Islet of Langerhans (tissue), 1 donor: ENCODE measurements at regions not wholly inside any gene's neighbourhood (a gene's known extent, or its start where the extent isn't known, plus 50 kb on each side); places are given as distances from the start of the nearest gene placed in this dataset.

Experiments used
- FAIRE-seq: peaks from one replicate; lab custom pipeline; 2011; peaks lifted over from hg19 to GRCh38; lab: Jason Lieb, UNC

DNA sequence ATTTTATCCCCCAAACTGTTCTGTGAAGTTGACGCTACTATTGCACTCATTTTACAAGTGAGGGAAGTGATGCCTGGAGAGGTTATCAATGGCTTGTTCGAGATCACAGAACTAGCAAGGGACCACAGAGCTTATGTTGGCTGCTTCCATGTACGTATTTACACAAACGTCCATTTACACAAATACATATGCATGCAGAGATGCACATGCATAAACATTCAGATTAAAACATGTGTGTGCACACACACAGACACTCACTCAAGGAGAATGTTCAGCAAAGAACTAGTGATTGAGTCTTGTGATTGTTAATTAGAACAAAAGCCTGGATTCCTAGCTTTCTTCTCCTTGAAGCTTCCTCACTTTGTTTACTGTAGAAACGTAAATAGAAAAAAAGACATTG is 321.5 kb upstream of the CHD6 start:
- FAIRE-seq: no peak

DNA sequence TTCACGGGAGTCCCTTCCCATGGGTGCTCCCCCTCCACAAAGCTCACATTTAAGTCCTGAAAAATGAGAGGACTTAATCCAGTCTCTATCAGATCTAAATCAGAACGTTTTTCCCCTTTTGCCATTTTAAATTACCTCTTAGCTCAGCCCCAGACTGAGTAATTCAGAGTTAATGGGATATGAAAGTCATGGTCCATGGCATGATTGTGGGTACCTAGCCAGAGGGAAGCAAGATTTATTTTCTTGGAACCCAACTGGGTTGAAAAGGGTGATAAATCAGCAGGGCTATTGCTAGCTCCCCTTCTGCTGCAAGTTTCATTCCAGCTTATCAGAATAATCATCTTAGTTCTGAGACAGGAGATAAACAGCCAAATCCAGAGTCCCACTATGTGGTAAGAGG is 320.2 kb upstream of the CHD6 start:
- no peak for FAIRE-seq

GRCh38 chr20:41935259-41935791 is 317.1 kb upstream of the CHD6 start:
- FAIRE-seq: no peak

DNA sequence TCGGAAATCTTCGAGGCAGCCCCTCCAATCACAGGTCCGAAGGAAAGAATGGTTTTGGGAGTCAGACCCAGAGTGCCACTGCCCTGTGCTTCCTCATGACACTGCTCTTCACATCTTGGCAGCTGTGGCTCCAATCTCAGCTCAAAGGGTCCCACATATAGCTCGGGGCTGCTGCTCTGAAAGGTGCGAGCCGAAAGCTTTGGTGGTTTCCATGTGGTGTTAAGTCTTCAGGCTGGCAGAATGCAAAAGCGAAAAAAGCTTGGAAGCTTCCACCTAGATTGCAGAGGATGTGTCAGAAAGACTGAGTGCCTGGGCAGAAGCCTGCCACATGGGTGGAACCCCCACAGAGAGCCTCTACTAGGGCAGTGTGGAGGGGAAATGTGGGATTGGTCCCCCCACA is 314.3 kb upstream of the CHD6 start:
- FAIRE-seq: no peak

GRCh38 chr20:41927655-41928054 is 309.5 kb upstream of the CHD6 start:
- FAIRE-seq: no peak

DNA sequence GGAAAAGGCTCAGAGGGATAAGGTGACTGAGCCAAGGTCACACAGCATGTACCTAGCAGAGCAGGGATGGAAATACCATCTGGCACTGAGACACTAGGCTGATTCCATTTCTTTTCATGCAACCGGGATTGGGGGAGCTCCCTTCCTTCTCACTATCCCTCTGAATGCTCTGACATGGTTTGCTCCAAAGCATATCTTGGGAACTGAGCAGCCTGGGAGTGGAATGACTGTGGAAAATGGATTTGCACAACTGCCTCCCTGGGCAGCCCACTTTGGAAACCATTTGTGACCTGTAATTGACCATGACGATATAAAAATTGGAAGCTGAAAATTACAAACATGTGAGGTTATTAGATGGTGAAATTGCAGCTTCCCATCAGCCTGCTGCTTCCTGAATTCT is 309.0 kb upstream of the CHD6 start:
- no peak for FAIRE-seq

GRCh38 chr20:41925476-41925875 is 307.3 kb upstream of the CHD6 start:
- FAIRE-seq: no peak

DNA sequence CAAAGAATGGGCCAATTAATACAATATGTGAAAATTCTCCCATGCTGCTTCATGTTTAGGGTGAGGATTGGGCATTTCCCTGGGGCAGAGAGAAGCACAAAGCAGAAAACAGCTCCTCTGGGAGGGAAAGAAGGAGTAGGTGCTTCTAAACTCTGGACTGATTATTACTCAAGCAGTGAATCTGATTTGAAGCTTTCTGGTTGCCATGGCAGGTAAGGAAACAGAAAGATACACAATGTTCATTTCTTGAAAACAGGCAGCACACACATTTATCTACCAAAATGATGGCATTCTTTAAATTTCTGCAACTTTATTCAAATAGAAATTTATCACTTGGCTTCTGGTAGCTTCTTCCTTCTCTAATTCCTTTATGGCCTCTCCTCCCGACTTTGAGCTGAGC is 305.4 kb upstream of the CHD6 start:
- no peak for FAIRE-seq

GRCh38 chr20:41913146-41913545 is 295.0 kb upstream of the CHD6 start:
- no peak for FAIRE-seq

- FAIRE-seq: no peak
Observed at GRCh38 chr20:41910558-41910957, 292.4 kb upstream of the CHD6 start.

DNA sequence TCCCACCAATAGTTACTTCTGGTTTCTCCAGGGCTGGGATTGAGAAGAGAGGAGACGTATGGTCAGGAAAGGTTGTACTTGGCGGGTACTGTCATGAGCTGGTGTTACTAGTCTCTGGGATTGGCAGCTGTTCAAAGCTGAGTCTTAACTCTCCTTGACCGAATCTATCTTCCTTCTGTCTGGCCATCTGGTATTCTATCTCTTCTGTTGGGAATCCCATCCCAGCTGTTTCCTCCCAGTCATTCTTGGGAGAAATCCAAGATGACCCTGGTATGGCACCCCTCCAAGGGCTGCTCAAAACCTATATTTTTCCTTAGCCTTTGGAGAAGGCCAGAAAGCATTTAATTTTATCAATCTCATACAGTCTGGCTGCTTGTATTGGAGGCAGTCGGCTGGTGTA is 287.0 kb upstream of the CHD6 start:
- no peak for FAIRE-seq

GRCh38 chr20:41903586-41903985 is 285.4 kb upstream of the CHD6 start:
- no peak for FAIRE-seq

GRCh38 chr20:41902346-41902745 is 284.2 kb upstream of the CHD6 start:
- no peak for FAIRE-seq

- FAIRE-seq: no peak
Observed at GRCh38 chr20:41900201-41900691, 282.1 kb upstream of the CHD6 start.

DNA sequence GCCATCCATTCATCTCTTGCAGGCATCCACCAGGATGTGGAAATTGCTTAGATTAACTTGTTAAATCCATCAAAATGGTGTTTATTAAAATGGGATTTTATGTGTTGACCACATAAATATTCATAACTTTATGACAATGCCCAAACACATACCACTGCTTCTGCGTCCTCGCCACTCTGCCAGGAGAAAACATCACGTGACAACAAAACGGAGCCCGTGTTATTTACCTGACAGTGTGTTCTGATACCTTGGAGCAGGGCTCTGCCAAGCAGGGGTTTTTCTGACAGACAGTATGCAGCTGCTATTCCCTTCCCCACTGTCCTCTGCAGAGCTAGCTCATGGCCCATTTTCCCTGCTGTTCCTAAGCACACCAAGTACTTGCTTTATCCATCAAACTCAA is 279.5 kb upstream of the CHD6 start:
- FAIRE-seq: no peak

GRCh38 chr20:41895241-41896032 is 277.3 kb upstream of the CHD6 start:
- FAIRE-seq: no peak

DNA sequence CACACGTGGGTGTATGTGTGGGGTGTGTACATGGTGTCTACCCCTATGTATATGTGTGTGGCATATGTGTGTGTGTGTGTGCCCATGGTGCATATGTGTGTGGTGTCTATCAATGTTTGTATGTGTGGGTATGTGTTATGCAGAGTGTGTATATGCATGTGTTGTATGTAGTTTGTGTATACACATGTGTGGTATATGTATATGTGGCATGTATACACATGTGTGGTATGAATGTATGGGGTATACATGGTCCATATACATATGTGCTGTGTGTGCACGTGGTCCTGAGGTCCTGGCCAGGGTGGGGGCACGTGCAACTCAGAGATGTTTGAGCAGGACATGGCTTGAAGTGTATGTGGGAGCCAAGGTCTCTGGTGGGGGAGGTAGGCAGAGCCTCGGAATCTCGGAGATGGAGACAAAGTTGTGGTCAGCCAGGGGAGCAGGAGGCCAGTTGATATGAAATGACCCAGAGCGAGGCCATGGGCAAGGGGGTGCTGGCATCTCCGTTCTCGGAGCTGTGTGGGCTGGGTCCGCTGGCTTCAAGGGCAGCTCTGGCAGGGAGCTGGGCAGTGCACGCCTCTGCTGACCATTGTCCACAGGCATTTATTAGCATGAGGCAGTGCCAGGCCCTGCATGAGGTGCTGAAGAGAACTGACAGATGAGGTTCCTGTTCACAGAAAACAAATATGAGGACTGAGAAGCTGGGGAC is 276.2 kb upstream of the CHD6 start:
- no peak for FAIRE-seq

DNA sequence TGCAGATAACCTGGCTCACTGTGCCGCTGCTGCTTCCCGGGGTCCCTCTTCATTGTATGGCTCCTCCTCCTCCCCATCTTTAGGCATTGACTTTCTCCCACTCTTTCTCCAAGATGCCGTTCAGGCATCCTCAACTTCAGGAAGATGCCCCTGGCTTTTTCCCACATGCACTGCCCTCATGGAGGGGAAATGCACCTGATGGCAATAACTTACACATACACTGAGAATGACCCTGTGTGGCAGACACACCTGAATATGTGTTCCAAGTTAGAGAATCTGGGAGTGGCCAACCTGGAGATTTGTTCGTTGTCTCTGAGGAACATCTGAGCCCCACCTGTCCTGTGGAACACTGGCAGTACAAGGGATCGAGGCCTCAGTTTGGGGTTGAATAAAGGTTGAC is 273.9 kb upstream of the CHD6 start:
- FAIRE-seq: no peak

- FAIRE-seq: no peak
Observed at GRCh38 chr20:41889844-41890224, 271.7 kb upstream of the CHD6 start.

GRCh38 chr20:41889126-41889843 is 271.1 kb upstream of the CHD6 start:
- FAIRE-seq: no peak

GRCh38 chr20:41888434-41888833 is 270.3 kb upstream of the CHD6 start:
- FAIRE-seq: no peak

DNA sequence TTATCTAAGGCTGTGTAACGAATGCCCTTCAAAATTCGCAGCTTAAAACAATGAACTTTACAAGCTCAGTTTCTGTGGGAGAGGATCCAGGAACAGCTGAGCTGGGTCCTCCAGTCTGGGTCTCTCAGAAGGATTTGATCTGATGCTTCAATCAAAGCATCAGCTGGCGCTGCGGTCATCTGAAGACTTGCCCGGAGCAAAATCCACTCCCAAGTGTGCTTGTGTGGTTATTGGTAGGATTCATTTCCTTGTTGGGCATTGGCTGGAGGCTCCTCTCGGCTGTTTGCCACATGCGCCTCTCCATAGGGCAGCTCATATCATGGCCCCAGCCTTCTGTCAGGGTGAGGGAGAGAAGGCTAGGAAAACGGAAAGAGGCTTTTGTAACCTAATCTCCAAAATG is 269.3 kb upstream of the CHD6 start:
- no peak for FAIRE-seq

GRCh38 chr20:41881466-41882046 is 263.4 kb upstream of the CHD6 start:
- no peak for FAIRE-seq
